ENCODE measurements at regions not wholly inside any gene's neighbourhood (a gene's known extent, or its start where the extent isn't known, plus 50 kb on each side); places are given as distances from the start of the nearest gene placed in this dataset.

GRCh38 chr11:131094827-131095226, 178.5 kb upstream of the SNX19 start:
- TF ChIP-seq POLR2A (IDR thresholded peaks at IDR 0.05) (no peak), CTCF (IDR thresholded peaks at IDR 0.05) (no peak), POLR2AphosphoS5 (IDR thresholded peaks at IDR 0.05) (no peak), EP300 (IDR thresholded peaks at IDR 0.05) (no peak)

All from stomach (tissue), 4 donors.